Right lobe of liver (tissue), 4 donors: ENCODE measurements at regions not wholly inside any gene's neighbourhood (a gene's known extent, or its start where the extent isn't known, plus 50 kb on each side); places are given as distances from the start of the nearest gene placed in this dataset.

ENCODE experiments used
- POLR2A ChIP-seq: fragments of 450-650 bp; IDR thresholded peaks from one replicate; pipeline ENCODE4 v1.6.1; 2017; ENCODE audit warnings: antibody characterized with exemption, mild to moderate bottlenecking
- TF ChIP-seq, protein P1 (sequence below), 4 donors: fragments of 200-600 bp in 3 of 4; fragments of 450-650 bp in 1 of 4; IDR thresholded peaks; one replicate each; pipeline versions ENCODE4 v1.5.1 to v1.8.0; 2016 to 2022; ENCODE audit warnings: antibody characterized with exemption in 4 of 4, mild to moderate bottlenecking in 2 of 4
- donor health status: DM: no; HTN: no; CAD: no.
- donor health status: DM: no; HTN: no; CAD: no.
- donor health status: DM: no; HTN: yes; CAD: no.

DNA sequence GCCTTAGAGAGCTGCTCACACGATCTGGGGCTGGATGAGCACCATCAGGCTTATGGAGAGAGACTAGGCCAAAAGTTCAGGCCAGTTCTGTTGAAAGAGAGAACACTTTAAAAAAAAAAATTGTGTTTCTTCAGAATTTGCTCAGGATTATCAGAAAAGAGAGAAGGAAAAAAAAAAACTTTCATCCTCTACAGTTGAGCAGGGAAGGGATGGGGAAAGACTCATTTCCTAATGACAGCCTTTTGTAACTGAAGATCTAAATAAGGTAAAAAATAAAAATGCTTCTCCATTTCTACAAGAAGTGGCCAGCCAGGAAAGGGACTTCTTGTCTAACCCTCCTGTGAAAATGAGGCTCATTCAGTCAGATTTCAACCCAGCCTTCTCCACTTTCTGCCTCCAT is 134.8 kb downstream of the LY86 start:
- TF ChIP-seq, protein P1, sequence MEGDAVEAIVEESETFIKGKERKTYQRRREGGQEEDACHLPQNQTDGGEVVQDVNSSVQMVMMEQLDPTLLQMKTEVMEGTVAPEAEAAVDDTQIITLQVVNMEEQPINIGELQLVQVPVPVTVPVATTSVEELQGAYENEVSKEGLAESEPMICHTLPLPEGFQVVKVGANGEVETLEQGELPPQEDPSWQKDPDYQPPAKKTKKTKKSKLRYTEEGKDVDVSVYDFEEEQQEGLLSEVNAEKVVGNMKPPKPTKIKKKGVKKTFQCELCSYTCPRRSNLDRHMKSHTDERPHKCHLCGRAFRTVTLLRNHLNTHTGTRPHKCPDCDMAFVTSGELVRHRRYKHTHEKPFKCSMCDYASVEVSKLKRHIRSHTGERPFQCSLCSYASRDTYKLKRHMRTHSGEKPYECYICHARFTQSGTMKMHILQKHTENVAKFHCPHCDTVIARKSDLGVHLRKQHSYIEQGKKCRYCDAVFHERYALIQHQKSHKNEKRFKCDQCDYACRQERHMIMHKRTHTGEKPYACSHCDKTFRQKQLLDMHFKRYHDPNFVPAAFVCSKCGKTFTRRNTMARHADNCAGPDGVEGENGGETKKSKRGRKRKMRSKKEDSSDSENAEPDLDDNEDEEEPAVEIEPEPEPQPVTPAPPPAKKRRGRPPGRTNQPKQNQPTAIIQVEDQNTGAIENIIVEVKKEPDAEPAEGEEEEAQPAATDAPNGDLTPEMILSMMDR (IDR thresholded peaks at IDR 0.05): no peak
- TF ChIP-seq POLR2A: no peak
